Sigmoid colon (tissue), 6 donors: ENCODE measurements at regions not wholly inside any gene's neighbourhood (a gene's known extent, or its start where the extent isn't known, plus 50 kb on each side); places are given as distances from the start of the nearest gene placed in this dataset.
"Not testable (repeated sequence)": the region's sequence is repeated elsewhere in the genome, so short reads cannot be mapped to it uniquely, and the experiment has no call there.

Experiments
- DNase-seq: peaks from one replicate; pipeline ENCODE4 v3.0.0-alpha.2; 2019
- H3K27ac ChIP-seq, 4 donors: fragments of 200-600 bp; sonication (generic); one replicate each; pipeline ENCODE4 v1.5.1; 2016 to 2019; ENCODE audit warnings: mild to moderate bottlenecking in 1 of 4
- H3K27me3 ChIP-seq, 3 donors: fragments of 200-600 bp; sonication (generic); one replicate each; pipeline ENCODE4 v1.5.1; 2019; ENCODE audit warnings: mild to moderate bottlenecking in 1 of 3
- H3K36me3 ChIP-seq, 4 donors: fragments of 200-600 bp; sonication (generic); one replicate each; pipeline ENCODE4 v1.5.1; 2016 to 2019
- H3K4me1 ChIP-seq, 4 donors: fragments of 200-600 bp; sonication (generic); one replicate each; pipeline ENCODE4 v1.5.1; 2017 to 2019
- H3K4me3 ChIP-seq, 4 donors: fragments of 200-600 bp; sonication (generic); one replicate each; pipeline ENCODE4 v1.5.1; 2017 to 2019; ENCODE audit warnings: mild to moderate bottlenecking in 2 of 4, moderate library complexity in 1 of 4
- H3K9me3 ChIP-seq, 4 donors: fragments of 200-600 bp in 3 of 4; sonication (generic) in 3 of 4; one replicate each; pipeline versions ENCODE4 v1.5.1 to v1.6.1; 2013 to 2019
- EP300 ChIP-seq, 4 donors: sonication (generic); formaldehyde crosslinking; IDR thresholded peaks; one replicate each; pipeline ENCODE4 v1.6.1; 2017; ENCODE audit warnings: antibody characterized with exemption in 4 of 4
- POLR2A ChIP-seq, 2 donors: fragments of 450-650 bp; IDR thresholded peaks; one replicate each; pipeline ENCODE4 v1.6.1; 2016; ENCODE audit warnings: antibody characterized with exemption in 2 of 2, mild to moderate bottlenecking in 2 of 2, moderate library complexity in 2 of 2
- POLR2AphosphoS5 ChIP-seq, 4 donors: sonication (generic); formaldehyde crosslinking; IDR thresholded peaks; one replicate each; pipeline ENCODE4 v1.6.1; 2017; ENCODE audit warnings: antibody characterized with exemption in 4 of 4
- WGBS, 2 donors: extraction: QIAGEN DNeasy Blood & Tissue Kit; methylation state at CpG; one replicate each; pipeline ENCODE4 v1.1.7; 2013; 5-methylcytosine and 5-hydroxymethylcytosine counted together
- intact Hi-C: fragments of 100-400 bp; cut with DNase I; formaldehyde crosslinking; loops from one replicate; pipeline ENCODE4 v1.15.1; 2023
- TF ChIP-seq, protein P1 (sequence below), 4 experiments: fragments of 450-650 bp in 3 of 4; fragments of 200-600 bp in 1 of 4; IDR thresholded peaks; one replicate each; pipeline ENCODE4 v1.5.1; 2016 to 2019; ENCODE audit warnings: antibody characterized with exemption in 4 of 4, mild to moderate bottlenecking in 3 of 4, moderate library complexity in 2 of 4
- donor health status: healthy with polysubstance abuse.
- donor health status: healthy.

DNA sequence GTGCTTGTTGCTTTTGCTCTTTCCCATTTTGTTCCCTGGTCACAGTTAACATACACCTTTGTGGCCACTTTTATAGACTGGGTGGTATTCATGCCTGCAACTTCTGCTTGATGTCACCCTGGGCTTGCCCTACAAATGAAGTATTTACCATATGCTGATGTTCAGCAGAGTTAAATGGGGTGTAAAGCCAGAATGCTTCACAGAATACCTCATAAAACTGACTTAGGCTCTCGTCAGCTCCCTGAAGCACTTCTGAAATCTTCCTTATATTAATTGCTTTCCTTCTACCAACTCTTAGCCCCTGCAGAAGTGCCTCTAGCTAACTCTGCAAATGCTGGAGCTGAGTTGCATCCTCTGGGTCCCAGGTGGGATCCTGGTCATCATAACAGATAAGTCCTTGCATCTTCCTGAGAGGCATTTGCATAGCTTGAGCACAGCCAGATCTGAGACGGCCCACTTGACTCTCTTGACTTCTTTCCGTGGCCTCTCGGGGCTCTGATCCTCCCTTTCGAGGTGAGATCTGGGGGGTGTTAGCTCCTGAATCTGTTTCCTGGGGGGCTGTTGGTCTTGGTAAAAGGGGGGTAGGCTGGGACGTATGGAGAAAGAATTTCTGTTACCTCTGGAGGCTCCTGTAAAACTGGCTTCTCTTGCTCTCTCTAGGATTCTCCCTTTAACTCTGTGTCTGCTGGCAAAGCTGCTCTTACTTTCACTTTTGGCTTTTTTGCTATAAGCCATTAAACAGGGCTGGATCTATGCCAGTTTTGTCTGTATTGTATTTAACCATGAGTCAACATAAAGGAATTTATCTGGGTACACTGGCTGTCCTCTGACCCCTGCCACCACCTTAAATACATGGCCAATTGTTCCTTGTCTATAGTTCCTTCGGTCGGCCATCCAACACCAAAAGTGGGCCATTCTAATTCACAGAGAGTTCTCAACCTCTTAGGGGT, 223.0 kb upstream of the SYNCRIP start:
- Histone ChIP-seq H3K27me3 (no peaks in the 10 kb centered on the region), H3K4me3 (peak overlapping the region; percentile 30 to 52 (median 48)), H3K4me1 (peaks cover 0 to 38% (median 32%) of the 10 kb centered on the region in 4 donors), H3K9me3 (no peaks in the 10 kb centered on the region), H3K36me3 (no peaks in the 10 kb centered on the region), H3K27ac (peak overlapping the region; percentile 71 to 85 (median 79))
- intact Hi-C loops, result loop anchor here (5.0 kb wide), 1 partner anchor 188 kb away; no protein-coding TSS in a partner anchor
- 7 to 27% methylated on average over 8 of the region's 8 CpGs for WGBS, 2 donors
- DNase-seq, result no peak
- TF ChIP-seq, protein P1, sequence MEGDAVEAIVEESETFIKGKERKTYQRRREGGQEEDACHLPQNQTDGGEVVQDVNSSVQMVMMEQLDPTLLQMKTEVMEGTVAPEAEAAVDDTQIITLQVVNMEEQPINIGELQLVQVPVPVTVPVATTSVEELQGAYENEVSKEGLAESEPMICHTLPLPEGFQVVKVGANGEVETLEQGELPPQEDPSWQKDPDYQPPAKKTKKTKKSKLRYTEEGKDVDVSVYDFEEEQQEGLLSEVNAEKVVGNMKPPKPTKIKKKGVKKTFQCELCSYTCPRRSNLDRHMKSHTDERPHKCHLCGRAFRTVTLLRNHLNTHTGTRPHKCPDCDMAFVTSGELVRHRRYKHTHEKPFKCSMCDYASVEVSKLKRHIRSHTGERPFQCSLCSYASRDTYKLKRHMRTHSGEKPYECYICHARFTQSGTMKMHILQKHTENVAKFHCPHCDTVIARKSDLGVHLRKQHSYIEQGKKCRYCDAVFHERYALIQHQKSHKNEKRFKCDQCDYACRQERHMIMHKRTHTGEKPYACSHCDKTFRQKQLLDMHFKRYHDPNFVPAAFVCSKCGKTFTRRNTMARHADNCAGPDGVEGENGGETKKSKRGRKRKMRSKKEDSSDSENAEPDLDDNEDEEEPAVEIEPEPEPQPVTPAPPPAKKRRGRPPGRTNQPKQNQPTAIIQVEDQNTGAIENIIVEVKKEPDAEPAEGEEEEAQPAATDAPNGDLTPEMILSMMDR (IDR thresholded peaks at IDR 0.05), result no peak
- TF ChIP-seq EP300 (IDR thresholded peaks at IDR 0.05) (no peak), POLR2A (IDR thresholded peaks at IDR 0.05) (no peak), POLR2AphosphoS5 (IDR thresholded peaks at IDR 0.05) (no peak)

DNA sequence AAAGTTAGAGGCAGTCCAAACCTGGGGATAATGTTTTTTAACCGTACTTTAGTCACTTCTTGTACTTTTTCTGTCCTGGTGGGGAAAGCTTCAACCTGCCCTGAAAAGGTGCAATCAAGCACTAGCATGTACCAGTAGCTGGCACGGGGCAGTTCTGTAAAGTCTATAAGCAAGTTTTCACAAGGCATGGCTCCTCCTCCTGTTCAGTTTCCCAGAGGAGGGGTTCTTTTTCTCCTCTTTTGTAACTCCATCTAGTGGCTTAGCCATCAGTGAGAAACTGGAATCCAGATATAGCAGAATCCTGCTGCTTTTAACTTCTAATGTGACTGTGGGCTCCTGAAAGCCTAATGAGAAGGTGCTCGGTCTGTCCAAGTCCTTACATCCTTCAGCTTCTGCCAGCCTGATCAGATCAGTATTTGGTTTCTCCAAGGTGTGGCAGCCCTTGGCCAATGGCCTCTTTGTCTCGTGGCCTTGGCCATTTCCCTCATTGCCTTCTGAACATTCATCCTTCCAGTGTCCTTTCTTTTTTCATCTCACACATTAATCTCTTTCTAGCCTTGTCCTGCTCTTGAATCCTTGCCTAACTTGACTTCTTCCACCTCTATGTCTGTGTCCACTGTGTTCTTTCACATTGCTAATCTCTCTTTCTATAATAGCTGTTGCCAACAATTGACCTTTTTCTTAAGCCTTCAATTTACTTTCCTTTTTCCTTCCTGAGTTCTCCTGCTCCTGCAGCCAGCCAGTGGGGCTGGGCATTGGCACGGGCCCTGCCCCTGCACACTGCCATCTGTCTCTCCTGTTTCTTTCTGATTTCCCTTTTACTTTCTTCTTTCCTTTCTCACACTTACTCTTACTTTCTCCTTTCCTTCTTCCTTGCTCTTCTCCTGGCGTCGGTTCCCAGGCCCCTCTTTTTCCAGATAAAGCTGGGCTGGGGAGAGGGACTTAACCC, 222.0 kb upstream of the SYNCRIP start:
- no peak for DNase-seq
- intact Hi-C loops, result loop anchor here (5.0 kb wide), 1 partner anchor 187 kb away; no protein-coding TSS in a partner anchor
- Histone ChIP-seq H3K27me3 (no peaks in the 10 kb centered on the region), H3K4me1 (peaks cover 0 to 38% (median 32%) of the 10 kb centered on the region in 4 donors), H3K36me3 (no peaks in the 10 kb centered on the region), H3K27ac (peak overlapping the region; percentile 71 to 85 (median 79)), H3K4me3 (peak overlapping the region in 3 of 4 donors; percentile 45 to 52 (median 51)), H3K9me3 (no peaks in the 10 kb centered on the region)
- WGBS, 2 donors, result 28 to 47% methylated on average over 7 of the region's 7 CpGs
- TF ChIP-seq EP300 (IDR thresholded peaks at IDR 0.05) (no peak), POLR2AphosphoS5 (IDR thresholded peaks at IDR 0.05) (no peak), POLR2A (IDR thresholded peaks at IDR 0.05) (no peak)
- TF ChIP-seq, protein P1 (IDR thresholded peaks at IDR 0.05), result no peak

DNA sequence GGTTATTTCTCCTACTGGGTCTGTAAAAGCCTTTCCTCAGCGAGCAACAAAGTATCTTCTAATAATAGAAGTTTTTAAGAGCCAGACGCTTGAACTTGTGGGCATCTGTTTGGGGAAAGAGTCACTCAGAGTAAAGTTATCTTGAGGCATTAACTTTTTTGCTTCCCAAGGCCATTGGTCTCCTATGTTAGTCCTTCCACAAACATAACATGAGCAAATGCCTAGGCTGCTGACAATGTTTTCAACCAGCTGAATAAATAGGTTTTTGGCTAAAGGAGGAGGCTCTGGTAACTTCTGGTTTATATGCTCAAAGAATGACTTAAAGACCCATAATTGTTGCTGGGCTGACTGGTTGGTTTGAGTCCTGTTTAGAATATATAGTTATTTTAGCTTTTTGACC, 213.5 kb upstream of the SYNCRIP start:
- H3K9me3 ChIP-seq, result no peaks in the 10 kb centered on the region
- H3K4me1 ChIP-seq, result no peaks in the 10 kb centered on the region
- WGBS, 2 donors, result 69 to 70% methylated on average over 2 of the region's 2 CpGs
- H3K4me3 ChIP-seq, result no peak overlapping the region
- no peaks in the 10 kb centered on the region for H3K36me3 ChIP-seq
- no peak for TF ChIP-seq POLR2AphosphoS5 (IDR thresholded peaks at IDR 0.05)
- TF ChIP-seq, protein P1 (IDR thresholded peaks at IDR 0.05), result no peak
- no peak for TF ChIP-seq EP300 (IDR thresholded peaks at IDR 0.05)
- TF ChIP-seq POLR2A (IDR thresholded peaks at IDR 0.05), result no peak
- no peaks in the 10 kb centered on the region for H3K27me3 ChIP-seq
- H3K27ac ChIP-seq, result no peak overlapping the region
- DNase-seq, result no peak
- intact Hi-C loops, result no loop called here

DNA sequence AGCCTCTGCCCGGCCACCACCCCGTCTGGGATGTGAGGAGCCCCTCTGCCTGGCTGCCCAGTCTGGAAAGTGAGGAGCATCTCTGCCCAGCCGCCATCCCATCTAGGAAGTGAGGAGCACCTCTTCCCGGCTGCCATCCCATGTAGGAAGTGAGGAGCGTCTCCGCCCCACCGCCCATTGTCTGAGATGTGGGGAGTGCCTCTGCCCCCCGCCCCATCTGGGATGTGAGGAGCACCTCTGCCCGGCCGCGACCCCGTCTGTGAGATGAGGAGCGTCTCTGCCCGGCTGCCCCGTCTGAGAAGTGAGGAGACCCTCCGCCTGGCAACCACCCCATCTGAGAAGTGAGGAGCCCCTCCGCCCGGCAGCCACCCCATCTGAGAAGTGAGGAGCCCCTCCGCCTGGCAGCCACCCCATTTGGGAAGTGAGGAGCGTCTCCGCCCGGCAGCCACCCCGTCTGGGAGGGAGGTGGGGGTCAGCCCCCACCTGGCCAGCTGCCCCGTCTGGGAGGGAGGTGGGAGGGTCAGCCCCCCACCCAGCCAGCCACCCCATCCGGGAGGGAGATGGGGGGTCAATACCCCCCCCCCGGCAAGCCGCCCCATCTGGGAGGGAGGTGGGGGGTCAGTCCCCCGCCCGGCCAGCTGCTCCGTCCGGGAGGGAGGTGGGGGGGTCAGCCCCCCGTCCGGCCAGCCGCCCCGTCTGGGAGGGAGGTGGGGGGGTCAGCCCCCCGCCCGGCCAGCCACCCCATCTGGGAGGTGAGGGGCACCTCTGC, 195.8 kb upstream of the SYNCRIP start:
- H3K36me3 ChIP-seq, H3K4me1 ChIP-seq, H3K27me3 ChIP-seq, H3K4me3 ChIP-seq, H3K9me3 ChIP-seq, DNase-seq, intact Hi-C loops, H3K27ac ChIP-seq: not testable (repeated sequence)
- 94 to 96% methylated on average over 36 of the region's 37 CpGs for WGBS, 2 donors
